ES-I3 (cell line): ENCODE measurements at regions not wholly inside any gene's neighbourhood (a gene's known extent, or its start where the extent isn't known, plus 50 kb on each side); places are given as distances from the start of the nearest gene placed in this dataset.
"Not testable (repeated sequence)": the region's sequence is repeated elsewhere in the genome, so short reads cannot be mapped to it uniquely, and the experiment has no call there.

ENCODE experiments used
- H3K36me3 ChIP-seq: 2 replicates; pipeline ENCODE4 v1.6.1; 2013; ENCODE audit warnings: mild to moderate bottlenecking, low read length, control low read depth, moderate library complexity; ENCODE audit not compliant: insufficient read depth
- H3K4me1 ChIP-seq: 2 replicates; pipeline ENCODE4 v1.6.1; 2013; ENCODE audit warnings: mild to moderate bottlenecking, control low read depth, low read length; ENCODE audit not compliant: insufficient read depth
- H3K9ac ChIP-seq: 2 replicates; pipeline ENCODE4 v1.6.1; 2013; ENCODE audit warnings: low read depth, mild to moderate bottlenecking, low read length, moderate library complexity
- H3K9me3 ChIP-seq: 2 replicates; pipeline ENCODE4 v1.6.1; 2013; ENCODE audit warnings: mild to moderate bottlenecking, low read length, moderate library complexity; ENCODE audit not compliant: control insufficient read depth, insufficient read depth

- Histone ChIP-seq H3K9ac (no peak overlapping the region), H3K4me1 (no peaks in the 10 kb centered on the region), H3K36me3 (no peaks in the 10 kb centered on the region), H3K9me3 (peaks cover 2% of the 10 kb centered on the region; the same call in 1 of the 2 replicates)
Measured at GRCh38 chr12:33770652-33771051, 251.6 kb upstream of the ALG10 start.

GRCh38 chr12:33771889-33772288 is 250.4 kb upstream of the ALG10 start:
- Histone ChIP-seq H3K9ac (no peak overlapping the region), H3K36me3 (no peaks in the 10 kb centered on the region), H3K9me3 (peaks cover 2% of the 10 kb centered on the region; the same call in 1 of the 2 replicates), H3K4me1 (no peaks in the 10 kb centered on the region)

GRCh38 chr12:33773091-33773490 is 249.2 kb upstream of the ALG10 start:
- H3K4me1 ChIP-seq, H3K36me3 ChIP-seq, H3K9me3 ChIP-seq, H3K9ac ChIP-seq: not testable (repeated sequence)

- Histone ChIP-seq H3K4me1 (no peaks in the 10 kb centered on the region), H3K9me3 (no peaks in the 10 kb centered on the region; the same call in 1 of the 2 replicates), H3K9ac (no peak overlapping the region), H3K36me3 (no peaks in the 10 kb centered on the region)
Measured at GRCh38 chr12:33786532-33786931, 235.8 kb upstream of the ALG10 start.

GRCh38 chr12:33794954-33795353 is 227.3 kb upstream of the ALG10 start:
- Histone ChIP-seq H3K36me3 (no peaks in the 10 kb centered on the region), H3K9ac (no peak overlapping the region), H3K9me3 (no peaks in the 10 kb centered on the region), H3K4me1 (peaks cover 3% of the 10 kb centered on the region; the same call in 1 of the 2 replicates)

GRCh38 chr12:33795536-33795935 is 226.8 kb upstream of the ALG10 start:
- Histone ChIP-seq H3K9ac (no peak overlapping the region), H3K36me3 (no peaks in the 10 kb centered on the region), H3K4me1 (peaks cover 3% of the 10 kb centered on the region; the same call in 1 of the 2 replicates), H3K9me3 (no peaks in the 10 kb centered on the region)

GRCh38 chr12:33813536-33813935 is 208.8 kb upstream of the ALG10 start:
- no peak overlapping the region for H3K9ac ChIP-seq
- no peaks in the 10 kb centered on the region for H3K36me3 ChIP-seq
- H3K9me3 ChIP-seq: no peaks in the 10 kb centered on the region
- H3K4me1 ChIP-seq: no peaks in the 10 kb centered on the region

GRCh38 chr12:33817713-33818112 is 204.6 kb upstream of the ALG10 start:
- Histone ChIP-seq H3K9ac (no peak overlapping the region), H3K4me1 (no peaks in the 10 kb centered on the region), H3K36me3 (no peaks in the 10 kb centered on the region), H3K9me3 (no peaks in the 10 kb centered on the region)

GRCh38 chr12:33818313-33818712 is 204.0 kb upstream of the ALG10 start:
- Histone ChIP-seq H3K4me1 (no peaks in the 10 kb centered on the region), H3K36me3 (no peaks in the 10 kb centered on the region), H3K9me3 (no peaks in the 10 kb centered on the region), H3K9ac (no peak overlapping the region)

GRCh38 chr12:33825442-33825841 is 196.9 kb upstream of the ALG10 start:
- H3K9ac ChIP-seq: no peak overlapping the region
- H3K4me1 ChIP-seq: no peaks in the 10 kb centered on the region
- H3K9me3 ChIP-seq: no peaks in the 10 kb centered on the region
- H3K36me3 ChIP-seq: no peaks in the 10 kb centered on the region

- Histone ChIP-seq H3K36me3 (no peaks in the 10 kb centered on the region), H3K9me3 (no peaks in the 10 kb centered on the region), H3K4me1 (no peaks in the 10 kb centered on the region), H3K9ac (no peak overlapping the region)
Measured at GRCh38 chr12:33825986-33826602, 196.2 kb upstream of the ALG10 start.

- Histone ChIP-seq H3K9ac (no peak overlapping the region), H3K4me1 (no peaks in the 10 kb centered on the region), H3K9me3 (no peaks in the 10 kb centered on the region), H3K36me3 (no peaks in the 10 kb centered on the region)
Measured at GRCh38 chr12:33828326-33828725, 194.0 kb upstream of the ALG10 start.

GRCh38 chr12:33830070-33830469 is 192.2 kb upstream of the ALG10 start:
- Histone ChIP-seq H3K9ac (no peak overlapping the region), H3K9me3 (no peaks in the 10 kb centered on the region)

GRCh38 chr12:33832900-33833299 is 189.4 kb upstream of the ALG10 start:
- Histone ChIP-seq H3K9ac (no peak overlapping the region), H3K36me3 (no peaks in the 10 kb centered on the region), H3K9me3 (no peaks in the 10 kb centered on the region), H3K4me1 (no peaks in the 10 kb centered on the region)

More at GRCh38 chr12:33830070-33830469, 192.2 kb upstream of the ALG10 start:
- Histone ChIP-seq H3K4me1 (no peaks in the 10 kb centered on the region), H3K36me3 (no peaks in the 10 kb centered on the region)

GRCh38 chr12:33834672-33835071 is 187.6 kb upstream of the ALG10 start:
- H3K36me3 ChIP-seq: no peaks in the 10 kb centered on the region
- H3K9ac ChIP-seq: no peak overlapping the region
- H3K9me3 ChIP-seq: no peaks in the 10 kb centered on the region

More at GRCh38 chr12:33834672-33835071, 187.6 kb upstream of the ALG10 start:
- no peaks in the 10 kb centered on the region for H3K4me1 ChIP-seq
